ENCODE measurements at regions not wholly inside any gene's neighbourhood (a gene's known extent, or its start where the extent isn't known, plus 50 kb on each side); places are given as distances from the start of the nearest gene placed in this dataset.

GRCh38 chr10:3016016-3016415 is 51.3 kb upstream of the PFKP start:
- no peak for DNase-seq (ENCODE audit: low spot score)

DNA sequence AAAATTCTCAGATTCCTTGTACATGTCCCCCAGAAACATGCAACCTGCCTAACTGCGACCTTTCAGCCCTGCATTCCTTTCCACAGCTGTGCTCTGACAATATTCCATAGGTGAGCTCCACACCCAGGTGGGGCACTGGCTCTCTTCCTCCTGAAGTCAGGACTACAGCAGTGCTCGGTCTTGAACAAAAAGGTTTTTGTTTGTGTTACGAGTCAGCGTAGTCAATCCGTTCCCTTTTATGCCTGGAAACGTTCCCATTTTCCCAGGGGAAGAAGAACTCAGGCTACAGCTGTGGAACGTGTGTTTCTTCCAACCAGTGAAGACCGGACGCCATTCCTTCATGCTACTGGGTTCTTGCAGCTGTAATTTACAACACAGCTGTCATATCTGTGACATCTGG is 52.4 kb upstream of the PFKP start:
- no peak for DNase-seq (ENCODE audit: low spot score)

DNA sequence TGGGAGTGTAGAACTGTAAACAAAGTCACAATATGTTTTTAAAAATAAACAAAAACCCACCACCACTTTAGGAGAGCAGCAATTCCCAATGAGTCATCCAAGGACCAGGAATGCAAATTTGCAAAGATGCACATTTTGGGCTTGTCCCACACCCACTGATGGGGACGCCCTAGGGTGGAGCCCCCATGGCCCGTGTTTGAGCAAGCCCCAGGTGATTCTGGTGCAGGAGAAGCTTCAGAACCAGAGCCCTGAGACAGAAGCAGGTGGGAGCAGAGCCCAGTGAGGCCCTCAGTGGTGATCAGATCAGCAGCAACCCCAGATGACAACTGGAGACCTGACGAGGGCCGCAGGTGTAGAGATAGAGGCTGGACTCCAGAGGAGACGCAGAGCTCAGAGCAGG is 55.1 kb upstream of the PFKP start:
- DNase-seq (ENCODE audit: low spot score): no peak

DNA sequence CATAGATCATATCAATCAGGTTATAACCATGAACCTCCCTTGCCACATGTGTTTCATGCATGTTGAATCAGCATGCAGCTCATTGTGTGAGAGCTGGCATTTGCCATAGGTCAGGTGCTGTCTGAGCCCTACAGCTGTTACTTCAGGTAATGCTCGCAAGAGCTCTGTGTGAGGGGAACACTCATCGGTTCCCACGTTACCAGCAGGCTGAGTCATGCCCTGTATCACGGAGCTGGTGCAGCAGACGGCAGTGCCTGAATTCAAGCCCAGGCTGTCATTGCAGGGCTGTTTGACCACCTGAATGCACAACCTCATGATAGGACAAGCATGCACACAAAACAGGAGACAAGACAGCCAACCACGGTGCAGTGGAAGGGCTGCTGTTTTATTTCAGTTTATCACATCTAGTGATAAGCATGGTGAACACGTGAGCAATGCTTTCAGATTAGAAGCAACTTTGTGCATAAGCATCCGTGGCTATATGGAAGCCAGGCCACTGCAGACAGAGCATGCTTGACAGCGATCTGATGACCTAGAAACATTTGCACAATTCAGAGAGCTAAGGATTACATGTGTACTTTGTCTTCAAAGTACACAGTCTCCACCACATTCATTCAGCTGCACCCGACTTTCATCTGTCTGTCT is 56.4 kb upstream of the PFKP start:
- DNase-seq (ENCODE audit: low spot score): no peak

- DNase-seq (ENCODE audit: low spot score): no peak
These were observed 57.0 kb upstream of the PFKP start for GRCh38 chr10:3010334-3010733.

GRCh38 chr10:3009341-3009740 is 58.0 kb upstream of the PFKP start:
- DNase-seq (ENCODE audit: low spot score): no peak

DNA sequence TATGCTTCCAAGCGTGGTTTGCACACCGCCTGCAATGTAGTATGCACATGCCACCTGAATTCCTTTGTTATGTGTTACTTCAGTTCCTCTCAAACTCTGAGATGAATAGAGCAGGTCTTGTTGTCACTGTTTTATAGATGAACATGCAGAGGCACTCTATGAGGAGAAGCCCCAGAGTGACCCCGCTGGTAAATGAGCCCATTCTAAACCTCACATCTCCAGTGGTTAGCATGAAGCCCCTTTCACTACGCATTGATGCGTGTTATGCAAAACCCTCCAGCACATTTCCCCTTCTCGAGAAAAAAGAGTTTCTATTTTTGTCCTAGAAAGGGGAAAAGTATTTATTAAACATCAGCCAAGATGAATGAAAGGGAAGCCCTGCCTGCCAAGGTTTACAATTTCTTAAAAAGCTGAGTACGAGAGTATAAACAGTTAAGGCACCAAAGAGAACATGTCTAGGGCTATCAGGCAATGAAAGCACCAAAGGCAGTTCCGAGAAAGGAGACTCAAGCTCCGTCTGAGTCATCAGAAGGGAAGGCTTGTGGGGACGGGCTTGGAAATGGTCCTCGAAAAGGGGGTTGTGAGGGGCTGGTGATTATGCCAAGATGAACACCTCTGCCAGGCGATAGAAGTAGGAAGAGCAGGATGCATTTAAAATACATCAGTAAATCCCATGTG is 58.7 kb upstream of the PFKP start:
- no peak for DNase-seq (ENCODE audit: low spot score)

DNA sequence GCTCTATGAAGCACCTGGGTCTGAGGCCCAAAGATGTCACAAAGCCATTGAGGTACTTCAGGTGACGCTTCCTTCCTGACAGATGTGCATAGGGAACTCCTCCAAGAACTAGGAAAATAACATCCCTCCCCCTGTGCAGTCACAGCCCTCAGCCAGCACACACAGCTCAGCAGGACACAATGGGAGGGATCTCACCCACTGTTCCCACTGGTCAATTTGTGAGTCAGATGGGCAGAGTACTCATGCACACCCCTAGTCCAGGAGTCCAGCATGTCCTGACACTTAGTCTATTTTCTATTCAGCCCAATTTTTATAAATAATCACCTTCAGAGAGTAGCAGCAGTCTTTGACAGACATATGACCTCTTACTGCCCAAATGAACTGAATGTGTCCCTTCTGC is 60.7 kb upstream of the PFKP start:
- DNase-seq (ENCODE audit: low spot score): no peak

GRCh38 chr10:3006093-3006492 is 61.3 kb upstream of the PFKP start:
- no peak for DNase-seq (ENCODE audit: low spot score)

GRCh38 chr10:3002304-3002703 is 65.0 kb upstream of the PFKP start:
- no peak for DNase-seq (ENCODE audit: low spot score)

GRCh38 chr10:3000048-3000447 is 67.3 kb upstream of the PFKP start:
- DNase-seq (ENCODE audit: low spot score): no peak

DNA sequence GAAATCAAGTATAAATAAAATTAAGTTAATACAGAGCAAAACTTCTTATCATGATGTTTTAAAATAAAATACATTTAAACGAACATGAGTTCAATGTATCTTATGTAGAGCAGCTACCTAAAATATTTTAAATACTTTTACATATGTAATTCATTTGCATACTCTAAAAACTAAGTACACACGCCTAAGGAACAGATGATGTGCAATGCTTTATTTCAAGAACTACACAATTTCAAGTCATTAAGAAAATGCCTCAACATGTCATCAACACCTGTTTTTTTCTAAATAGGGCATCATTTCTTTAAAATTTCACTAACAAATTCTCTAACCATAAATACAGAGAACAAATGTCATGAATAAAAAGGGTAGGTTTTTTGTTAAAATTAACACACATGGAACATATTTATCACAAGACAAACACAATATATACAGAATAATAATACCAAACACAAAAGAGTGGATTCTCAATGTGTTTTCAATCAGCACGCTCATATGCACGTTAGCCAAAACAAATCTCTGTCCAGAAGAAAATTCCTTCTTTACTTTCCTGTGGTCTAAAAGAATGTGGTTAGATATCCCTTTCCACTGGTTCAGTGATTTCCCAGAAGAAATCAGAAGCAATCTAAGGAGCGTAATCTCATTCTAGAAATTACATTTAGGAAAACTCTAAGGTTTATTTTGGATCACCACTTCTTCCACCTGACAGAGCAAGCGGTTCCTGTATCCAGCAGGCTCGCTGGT is 73.0 kb upstream of the PFKP start:
- DNase-seq (ENCODE audit: low spot score): no peak

- DNase-seq (ENCODE audit: low spot score): no peak
These were observed 73.7 kb upstream of the PFKP start for GRCh38 chr10:2993636-2994035.

- no peak for DNase-seq (ENCODE audit: low spot score)
These were observed 74.7 kb upstream of the PFKP start for GRCh38 chr10:2992401-2993198.

- DNase-seq (ENCODE audit: low spot score): no peak
These were observed 76.6 kb upstream of the PFKP start for GRCh38 chr10:2990764-2991163.

GRCh38 chr10:2989292-2989947 is 77.9 kb upstream of the PFKP start:
- DNase-seq (ENCODE audit: low spot score): no peak

DNA sequence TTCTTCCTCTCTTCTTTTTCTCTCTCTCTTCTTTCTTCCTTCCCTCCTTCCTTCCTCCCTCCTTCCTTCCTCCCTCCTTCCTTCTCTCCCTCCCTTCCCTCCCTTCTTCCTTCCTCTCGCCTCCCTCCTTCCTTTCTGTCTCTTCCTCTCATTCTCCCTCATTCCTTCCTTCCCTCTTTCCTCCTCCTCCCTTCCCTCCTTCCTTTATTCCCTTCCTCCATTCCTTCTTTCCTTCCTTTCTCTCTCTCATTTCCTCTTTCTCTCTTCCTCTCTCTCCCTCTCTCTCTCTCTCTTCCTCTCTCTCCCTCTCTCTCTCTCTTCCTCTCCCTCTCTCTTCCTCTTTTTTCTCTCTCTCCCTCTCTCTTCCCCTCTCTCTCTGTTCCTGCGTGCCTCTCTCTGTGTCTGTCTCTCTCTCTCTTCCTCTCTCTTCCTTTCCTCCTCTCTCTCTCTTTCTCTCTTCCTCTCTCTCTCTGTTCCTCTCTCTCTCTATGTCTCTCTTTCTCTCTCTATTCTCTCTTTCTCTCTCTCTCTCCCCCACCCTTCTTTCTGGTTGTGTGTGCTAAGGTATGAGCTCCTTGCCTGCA is 80.1 kb upstream of the PFKP start:
- no peak for DNase-seq (ENCODE audit: low spot score)

DNA sequence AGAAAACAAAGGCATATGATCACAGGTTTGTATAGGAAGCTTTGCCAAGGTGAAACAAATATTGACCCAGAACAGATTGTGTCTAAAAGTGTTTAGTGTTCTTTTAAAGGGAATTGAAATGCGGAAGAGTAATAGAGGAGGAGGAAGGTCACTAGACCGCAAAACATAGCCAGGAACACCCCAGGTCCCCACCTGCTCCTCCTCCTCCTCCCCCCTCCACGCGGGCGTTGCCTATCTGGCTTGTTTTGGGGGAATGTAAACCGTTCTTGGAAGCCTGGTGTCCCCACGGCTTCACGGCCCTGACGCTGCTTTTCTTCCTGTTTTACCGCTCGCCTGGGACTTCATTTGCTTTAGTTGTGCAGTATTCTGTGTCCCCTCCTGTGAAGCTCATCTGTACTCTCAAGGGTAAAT is 81.0 kb upstream of the PFKP start:
- no peak for DNase-seq (ENCODE audit: low spot score)

DNA sequence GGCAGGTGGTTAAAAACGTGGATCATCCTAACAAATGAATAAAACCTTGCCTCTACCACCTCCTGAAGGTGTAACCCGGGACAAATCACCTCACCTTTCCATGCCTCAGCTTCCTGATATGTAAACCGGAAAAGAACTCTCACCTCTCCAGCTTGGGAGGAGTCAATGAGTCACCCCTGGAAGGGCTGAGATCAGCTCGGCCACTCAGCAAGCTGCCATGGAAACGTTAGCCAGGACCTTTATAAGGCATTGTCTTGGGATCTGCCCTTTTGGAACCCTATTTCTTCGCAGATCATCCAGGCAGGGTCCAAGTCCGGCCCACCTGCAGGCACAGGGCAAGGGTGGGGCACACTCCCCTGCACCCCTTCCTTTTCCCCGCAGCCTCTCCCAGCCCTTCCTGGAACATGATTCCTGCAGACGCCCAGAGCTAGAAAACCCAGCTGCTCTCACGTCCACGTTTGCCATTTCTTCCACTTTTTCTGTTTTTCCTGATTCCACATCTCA is 81.6 kb upstream of the PFKP start:
- no peak for DNase-seq (ENCODE audit: low spot score)

DNA sequence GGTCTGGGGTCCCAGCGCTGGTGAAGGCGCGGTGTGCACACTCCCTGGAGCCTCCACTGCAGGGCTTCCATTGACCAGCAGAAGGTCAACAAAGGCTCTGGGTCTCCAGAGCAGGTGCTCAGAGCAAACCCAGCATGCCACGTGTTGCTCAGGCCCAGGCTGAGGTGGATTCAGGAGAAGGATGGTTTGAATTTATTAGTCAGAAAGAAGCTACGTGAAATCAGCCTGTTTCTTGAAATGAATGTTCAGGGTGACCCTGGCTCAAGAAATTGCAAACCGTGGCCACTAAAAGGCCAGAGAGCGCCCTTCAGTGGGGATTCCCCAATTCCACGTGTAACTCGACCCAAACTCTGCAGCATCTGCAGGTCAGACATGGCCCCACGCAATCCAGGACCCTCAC is 82.7 kb upstream of the PFKP start:
- no peak for DNase-seq (ENCODE audit: low spot score)

GRCh38 chr10:2982146-2982545 is 85.2 kb upstream of the PFKP start:
- DNase-seq (ENCODE audit: low spot score): no peak

Data from hematopoietic multipotent progenitor cell treated with erythropoietin and hydrocortisone succinate and interleukin-3 and kit ligand, for 17 days (in vitro differentiated cells).